ENCODE measurements at regions not wholly inside any gene's neighbourhood (a gene's known extent, or its start where the extent isn't known, plus 50 kb on each side); places are given as distances from the start of the nearest gene placed in this dataset.

DNA sequence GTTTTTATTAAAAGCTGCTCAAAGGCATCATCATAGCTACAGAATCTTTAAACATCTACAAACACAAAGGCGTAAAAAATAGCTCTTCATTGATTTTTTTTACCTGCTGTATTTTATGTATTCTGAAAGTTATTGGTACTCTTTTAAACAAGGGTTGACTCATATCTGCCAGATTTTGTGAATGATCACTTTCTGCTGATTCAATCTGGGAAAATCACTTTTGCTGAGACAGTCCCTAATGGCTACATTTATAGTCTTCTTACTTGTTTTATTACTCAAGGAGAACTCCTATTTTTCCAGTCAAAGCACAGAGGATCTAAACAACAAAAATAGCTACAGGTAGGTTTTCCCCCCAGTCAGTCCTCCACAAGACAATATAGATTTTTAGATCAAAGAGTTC is 739.0 kb downstream of the CBLN4 start:
- TF ChIP-seq, protein P1, sequence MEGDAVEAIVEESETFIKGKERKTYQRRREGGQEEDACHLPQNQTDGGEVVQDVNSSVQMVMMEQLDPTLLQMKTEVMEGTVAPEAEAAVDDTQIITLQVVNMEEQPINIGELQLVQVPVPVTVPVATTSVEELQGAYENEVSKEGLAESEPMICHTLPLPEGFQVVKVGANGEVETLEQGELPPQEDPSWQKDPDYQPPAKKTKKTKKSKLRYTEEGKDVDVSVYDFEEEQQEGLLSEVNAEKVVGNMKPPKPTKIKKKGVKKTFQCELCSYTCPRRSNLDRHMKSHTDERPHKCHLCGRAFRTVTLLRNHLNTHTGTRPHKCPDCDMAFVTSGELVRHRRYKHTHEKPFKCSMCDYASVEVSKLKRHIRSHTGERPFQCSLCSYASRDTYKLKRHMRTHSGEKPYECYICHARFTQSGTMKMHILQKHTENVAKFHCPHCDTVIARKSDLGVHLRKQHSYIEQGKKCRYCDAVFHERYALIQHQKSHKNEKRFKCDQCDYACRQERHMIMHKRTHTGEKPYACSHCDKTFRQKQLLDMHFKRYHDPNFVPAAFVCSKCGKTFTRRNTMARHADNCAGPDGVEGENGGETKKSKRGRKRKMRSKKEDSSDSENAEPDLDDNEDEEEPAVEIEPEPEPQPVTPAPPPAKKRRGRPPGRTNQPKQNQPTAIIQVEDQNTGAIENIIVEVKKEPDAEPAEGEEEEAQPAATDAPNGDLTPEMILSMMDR (conservative IDR thresholded peaks at IDR 0.05 in 1 of 2, IDR thresholded peaks at IDR 0.05 in 1 of 2; ENCODE audit: low read depth in 1 of 2, low read length in 2 of 2) = no peak
- TF ChIP-seq EZH2 (IDR thresholded peaks at IDR 0.05; ENCODE audit: low read length, missing control alignments) = no peak

All from fibroblast of lung (primary cell).